CD4-positive, alpha-beta T cell treated with Interleukin-4 for 4 hours (primary cell): ENCODE measurements at regions not wholly inside any gene's neighbourhood (a gene's known extent, or its start where the extent isn't known, plus 50 kb on each side); places are given as distances from the start of the nearest gene placed in this dataset.
A peak's percentile ranks its signal among the peaks of the same experiment; 100 is the strongest.

Experiments used
- DNase-seq: peaks from one replicate; pipeline ENCODE4 v3.0.0-alpha.2; 2020

DNA sequence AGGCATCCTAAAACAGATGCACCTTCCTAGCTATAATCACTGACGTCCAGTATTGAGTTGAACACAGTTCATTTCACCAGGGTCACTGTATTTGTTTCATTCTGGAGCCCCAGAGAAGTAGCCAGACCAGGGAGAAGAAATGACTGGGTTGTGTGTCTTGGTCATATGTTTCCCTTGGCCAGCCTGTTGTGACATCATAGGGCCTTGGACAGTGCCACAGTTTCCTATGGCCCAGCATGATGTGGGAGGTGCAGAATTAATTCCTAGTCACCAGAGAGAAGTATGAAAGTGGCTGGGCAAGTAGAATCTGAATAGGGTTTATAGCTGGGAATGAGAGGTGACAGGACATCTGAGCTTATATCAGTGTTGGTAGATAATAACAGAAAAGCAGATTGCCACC, 84.0 kb upstream of the ZBED5 start:
- no peak for DNase-seq

- no peak for DNase-seq
Observed at GRCh38 chr11:10941414-10941813, 83.6 kb upstream of the ZBED5 start.

- no peak for DNase-seq
Observed at GRCh38 chr11:10938650-10939387, 81.0 kb upstream of the ZBED5 start.

- no peak for DNase-seq
Observed at GRCh38 chr11:10938231-10938630, 80.4 kb upstream of the ZBED5 start.

DNA sequence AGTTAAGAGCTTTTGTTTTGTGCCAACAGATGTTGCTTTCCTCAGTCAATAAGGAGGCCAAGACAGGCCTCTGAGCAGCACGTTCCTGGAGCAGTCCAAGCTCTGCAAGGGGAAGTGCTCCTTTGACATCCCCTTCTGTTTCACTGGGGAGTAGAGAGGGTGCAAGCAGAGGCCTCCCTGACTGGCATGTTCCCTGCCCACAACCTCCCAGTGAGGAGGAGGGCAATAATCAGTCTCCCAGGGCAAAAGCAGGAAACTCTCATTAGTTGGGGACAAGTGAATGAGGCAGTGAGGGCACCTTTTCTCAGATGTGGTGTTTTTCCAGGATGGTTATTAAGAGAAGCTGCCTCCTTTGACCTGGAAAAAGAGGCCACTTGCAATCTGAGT, 79.5 kb upstream of the ZBED5 start:
- DNase-seq, result no peak

GRCh38 chr11:10936626-10937384, 79.0 kb upstream of the ZBED5 start:
- DNase-seq, result no peak

DNA sequence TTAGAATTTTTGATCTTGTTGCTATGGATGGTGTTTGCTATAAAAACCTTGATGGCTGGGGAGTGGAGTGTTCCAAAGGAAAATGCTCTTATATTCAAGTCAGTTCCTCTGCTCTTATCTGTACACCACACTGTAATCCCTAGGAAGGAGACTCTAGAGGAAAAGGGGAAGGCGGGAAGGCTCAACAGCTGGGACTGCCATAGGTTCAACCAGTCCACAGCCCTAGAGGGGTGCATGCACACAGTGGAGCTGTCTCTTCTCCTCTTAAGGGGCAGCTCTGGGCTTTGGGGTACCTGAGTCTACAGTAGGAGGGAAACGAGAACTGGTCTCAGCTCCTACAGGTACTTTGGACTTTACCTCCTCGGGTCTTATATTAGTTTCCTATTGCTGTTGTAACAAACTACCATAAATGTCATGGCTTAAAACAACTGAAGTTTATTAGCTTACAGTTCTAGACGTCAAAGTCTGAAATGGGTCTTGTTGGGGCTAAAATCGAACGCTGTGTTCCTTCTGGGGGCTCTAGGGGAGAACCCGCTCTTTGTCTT, 77.2 kb upstream of the ZBED5 start:
- DNase-seq, result no peak

DNA sequence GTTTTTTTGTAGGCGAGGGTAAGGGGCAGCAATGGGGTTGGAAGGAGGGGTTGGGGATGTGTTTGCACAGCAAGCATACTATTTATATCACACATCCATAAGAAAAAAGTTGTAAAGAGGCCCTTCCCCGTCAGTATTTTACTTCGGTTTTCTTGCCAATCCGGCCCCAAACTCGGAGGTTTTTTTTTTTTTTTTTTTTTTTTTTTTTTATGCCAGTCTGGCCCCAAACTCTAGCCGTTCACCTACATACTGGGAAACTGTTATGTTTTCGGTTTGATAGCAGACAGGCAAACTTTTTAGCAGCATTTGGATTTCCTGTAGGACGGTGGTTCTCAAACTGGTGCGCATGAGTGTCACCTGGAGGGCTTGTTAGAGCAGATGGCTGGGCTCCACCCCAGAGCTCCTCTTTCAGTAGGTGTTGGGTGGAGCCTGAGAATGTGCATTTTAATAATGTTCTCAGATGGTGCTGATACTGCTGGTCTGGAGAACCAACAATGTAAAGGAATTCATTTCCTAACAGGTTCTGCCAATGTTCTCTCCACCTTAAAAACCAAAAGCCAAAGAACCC, 76.5 kb upstream of the ZBED5 start:
- no peak for DNase-seq

- DNase-seq, result peak; percentile 78
Observed at GRCh38 chr11:10933455-10934292, 75.8 kb upstream of the ZBED5 start.

DNA sequence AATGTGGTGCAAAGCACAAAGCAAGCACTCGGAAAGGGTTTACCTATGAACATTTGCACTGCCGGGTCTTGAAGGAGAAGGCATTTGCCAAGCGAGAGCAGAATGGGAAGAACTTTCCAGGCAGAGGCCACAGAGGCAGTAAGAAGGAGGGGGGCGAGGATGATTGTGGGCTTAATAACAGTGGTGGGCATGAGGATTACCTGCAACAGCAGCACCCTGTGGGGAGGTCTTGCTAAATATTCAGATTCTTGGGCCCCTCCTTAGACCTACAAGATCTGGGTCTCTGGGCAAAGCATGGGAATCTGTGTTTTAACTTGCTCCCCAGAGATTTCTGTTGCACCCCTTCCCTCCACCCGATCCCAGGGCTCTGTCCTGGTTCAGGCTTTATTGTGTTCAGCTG, 75.1 kb upstream of the ZBED5 start:
- no peak for DNase-seq

- DNase-seq, result no peak
Observed at GRCh38 chr11:10931761-10932670, 74.2 kb upstream of the ZBED5 start.

GRCh38 chr11:10930972-10931760, 73.3 kb upstream of the ZBED5 start:
- DNase-seq, result no peak

DNA sequence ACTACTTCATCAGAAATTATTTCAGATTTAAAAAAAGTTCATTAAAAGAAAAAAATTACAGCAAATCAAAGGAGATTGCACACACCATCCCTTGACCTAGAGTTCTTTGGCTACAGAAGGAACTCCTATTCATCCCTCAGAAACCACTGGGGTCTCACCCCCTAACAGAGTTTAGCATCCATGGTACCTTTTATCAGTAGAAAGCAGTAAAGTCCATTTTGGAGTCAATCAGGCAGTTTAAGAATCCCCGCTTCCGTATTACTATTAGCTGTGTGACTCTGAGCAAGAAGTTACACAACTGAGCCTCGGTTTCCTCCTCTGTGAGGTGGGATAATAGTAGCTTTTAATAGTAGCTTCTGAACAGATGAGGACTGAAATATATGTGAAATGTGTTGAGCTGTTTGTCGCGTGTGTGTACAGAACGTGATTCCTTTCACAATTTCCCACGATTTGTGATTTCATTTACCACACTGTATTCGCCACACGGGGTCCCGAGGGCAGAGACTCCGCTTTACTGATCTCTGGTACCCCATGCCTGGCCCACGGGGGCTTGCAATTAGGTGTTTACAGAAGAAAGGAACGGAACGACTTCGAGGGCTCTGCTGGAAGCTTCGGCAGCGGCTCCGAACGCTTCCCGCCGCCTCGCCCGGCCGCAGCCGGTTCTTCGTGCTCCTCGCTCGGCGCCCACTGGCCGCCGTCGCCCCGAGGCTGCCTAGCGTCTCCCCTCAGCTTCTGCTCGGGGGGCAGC, 72.5 kb upstream of the ZBED5 start:
- DNase-seq, result no peak

DNA sequence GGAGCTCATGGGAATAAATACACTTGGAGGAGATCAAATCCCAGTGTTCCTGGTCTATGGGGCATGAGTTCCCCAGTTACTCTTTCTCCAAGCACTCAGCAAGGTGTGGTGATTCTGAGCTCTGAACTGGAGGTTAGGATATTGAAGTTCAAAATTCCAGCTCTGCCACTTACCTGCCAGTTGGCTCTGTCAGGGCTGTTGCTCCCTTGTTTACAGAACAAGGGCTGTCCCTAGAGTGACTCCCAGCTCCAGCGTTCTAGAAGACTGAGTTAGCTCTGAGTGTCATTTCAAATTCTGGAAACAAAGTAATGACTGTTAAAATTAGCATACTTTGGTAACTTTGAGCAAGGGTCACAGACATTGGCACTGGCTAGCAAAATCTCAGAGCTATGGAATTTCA, 69.7 kb upstream of the ZBED5 start:
- no peak for DNase-seq

DNA sequence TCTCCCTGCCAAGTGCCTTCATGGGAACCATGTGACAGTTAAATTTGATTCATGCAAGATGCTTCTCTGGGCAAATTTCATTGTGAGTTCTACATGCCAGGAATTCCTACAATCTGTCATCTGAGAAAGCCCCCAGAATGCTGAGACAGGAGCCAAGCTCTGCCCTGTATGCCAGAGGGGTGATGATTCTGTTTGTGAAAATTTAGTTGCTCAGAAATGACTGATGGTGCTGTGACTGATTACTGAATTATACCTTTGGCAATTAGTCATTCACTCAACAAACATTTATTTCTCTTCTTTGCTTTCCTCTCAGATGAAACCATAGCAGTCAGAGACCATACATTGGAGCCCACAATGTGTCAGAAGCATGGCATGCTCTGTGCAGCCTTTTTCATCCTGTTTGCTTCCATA, 69.0 kb upstream of the ZBED5 start:
- no peak for DNase-seq

- no peak for DNase-seq
Observed at GRCh38 chr11:10925149-10925926, 67.5 kb upstream of the ZBED5 start.

DNA sequence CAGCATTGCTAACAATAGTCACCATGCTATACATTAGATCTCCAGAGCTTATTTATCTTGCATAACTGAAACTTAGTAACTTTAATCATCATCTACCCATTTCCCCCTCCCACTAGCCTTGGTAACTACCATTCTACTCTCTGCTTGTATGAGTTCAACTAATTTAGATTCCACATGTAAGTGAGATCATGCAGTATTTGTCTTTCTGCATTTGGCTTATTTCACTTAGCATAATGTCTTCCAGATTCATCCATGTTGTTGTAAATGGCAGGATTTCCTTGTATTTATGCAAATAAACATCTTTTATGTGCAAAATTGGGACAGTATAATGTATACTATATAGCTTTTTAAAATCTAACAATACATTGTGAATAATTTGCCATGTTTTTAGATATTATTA, 66.0 kb upstream of the ZBED5 start:
- DNase-seq, result no peak

GRCh38 chr11:10922892-10923291, 65.0 kb upstream of the ZBED5 start:
- DNase-seq, result no peak

GRCh38 chr11:10920875-10921274, 63.0 kb upstream of the ZBED5 start:
- no peak for DNase-seq
